Right forelimb (tissue), 1 donor: ENCODE measurements at regions not wholly inside any gene's neighbourhood (a gene's known extent, or its start where the extent isn't known, plus 50 kb on each side); places are given as distances from the start of the nearest gene placed in this dataset.
"Not testable (repeated sequence)": the region's sequence is repeated elsewhere in the genome, so short reads cannot be mapped to it uniquely, and the experiment has no call there.

Source experiments
- DNase-seq: peaks from one replicate; pipeline ENCODE4 v3.0.0-alpha.2; 2018

GRCh38 chr4:114088481-114088880, 109.0 kb upstream of the ARSJ start:
- no peak for DNase-seq

GRCh38 chr4:114091546-114091945, 112.1 kb upstream of the ARSJ start:
- no peak for DNase-seq

- no peak for DNase-seq
Observed at GRCh38 chr4:114093221-114093715, 113.8 kb upstream of the ARSJ start.

- no peak for DNase-seq
Observed at GRCh38 chr4:114100288-114101031, 121.0 kb upstream of the ARSJ start.

- DNase-seq: no peak
Observed at GRCh38 chr4:114103908-114104307, 124.5 kb upstream of the ARSJ start.

- no peak for DNase-seq
Observed at GRCh38 chr4:114108869-114109268, 129.4 kb upstream of the ARSJ start.

- DNase-seq: no peak
Observed at GRCh38 chr4:114109776-114110175, 130.3 kb upstream of the ARSJ start.

GRCh38 chr4:114115526-114115925, 136.1 kb upstream of the ARSJ start:
- no peak for DNase-seq

- DNase-seq: no peak
Observed at GRCh38 chr4:114116861-114117260, 137.4 kb upstream of the ARSJ start.

GRCh38 chr4:114121221-114121620, 141.8 kb upstream of the ARSJ start:
- no peak for DNase-seq

- no peak for DNase-seq
Observed at GRCh38 chr4:114132199-114132598, 152.8 kb upstream of the ARSJ start.

GRCh38 chr4:114132830-114133229, 153.4 kb upstream of the ARSJ start:
- no peak for DNase-seq

- no peak for DNase-seq
Observed at GRCh38 chr4:114136069-114136468, 156.6 kb upstream of the ARSJ start.

GRCh38 chr4:114137984-114138383, 158.5 kb upstream of the ARSJ start:
- no peak for DNase-seq

GRCh38 chr4:114146947-114147618, 167.6 kb upstream of the ARSJ start:
- DNase-seq: no peak

GRCh38 chr4:114147619-114148208, 168.3 kb upstream of the ARSJ start:
- DNase-seq: not testable (repeated sequence)

- DNase-seq: not testable (repeated sequence)
Observed at GRCh38 chr4:114148372-114149070, 169.1 kb upstream of the ARSJ start.

- DNase-seq: no peak
Observed at GRCh38 chr4:114156371-114156770, 176.9 kb upstream of the ARSJ start.

GRCh38 chr4:114161809-114162208, 182.4 kb upstream of the ARSJ start:
- DNase-seq: no peak

- no peak for DNase-seq
Observed at GRCh38 chr4:114163051-114163450, 183.6 kb upstream of the ARSJ start.

GRCh38 chr4:114173968-114174367, 194.5 kb upstream of the ARSJ start:
- DNase-seq: no peak

GRCh38 chr4:114177628-114178027, 198.2 kb upstream of the ARSJ start:
- no peak for DNase-seq

- no peak for DNase-seq
Observed at GRCh38 chr4:114178392-114178791, 198.9 kb upstream of the ARSJ start.
